Spleen (tissue), 7 donors: ENCODE measurements at regions not wholly inside any gene's neighbourhood (a gene's known extent, or its start where the extent isn't known, plus 50 kb on each side); places are given as distances from the start of the nearest gene placed in this dataset.

Source experiments
- POLR2A ChIP-seq, 3 donors: fragments of 450-650 bp; IDR thresholded peaks; one replicate each; pipeline ENCODE4 v1.5.1; 2017; ENCODE audit warnings: antibody characterized with exemption in 3 of 3, mild to moderate bottlenecking in 1 of 3
- POLR2AphosphoS5 ChIP-seq, 3 donors: sonication (generic); formaldehyde crosslinking; IDR thresholded peaks; one replicate each; pipeline ENCODE4 v1.5.1; 2017; ENCODE audit warnings: antibody characterized with exemption in 3 of 3
- TF ChIP-seq, protein P1 (sequence below), 11 experiments: fragments of 200-600 bp in 7 of 11; fragments of 450-650 bp in 4 of 11; sonication (generic) in 4 of 11; IDR thresholded peaks in 8 of 11; conservative IDR thresholded peaks in 3 of 11; 1 replicate in 7 of 11; 2 replicates in 4 of 11; pipeline versions ENCODE4 v1.4.0 to v1.8.0; 2016 to 2021; ENCODE audit warnings: antibody characterized with exemption in 11 of 11, inconsistent platforms in 4 of 11, mild to moderate bottlenecking in 1 of 11
- donor health status: DM: no; HTN: no; CAD: no; lungs with moderate emphysema.
- donor health status: DM: no; HTN: no; CAD: no.
- donor health status: DM: no; HTN: no; CAD: no.

DNA sequence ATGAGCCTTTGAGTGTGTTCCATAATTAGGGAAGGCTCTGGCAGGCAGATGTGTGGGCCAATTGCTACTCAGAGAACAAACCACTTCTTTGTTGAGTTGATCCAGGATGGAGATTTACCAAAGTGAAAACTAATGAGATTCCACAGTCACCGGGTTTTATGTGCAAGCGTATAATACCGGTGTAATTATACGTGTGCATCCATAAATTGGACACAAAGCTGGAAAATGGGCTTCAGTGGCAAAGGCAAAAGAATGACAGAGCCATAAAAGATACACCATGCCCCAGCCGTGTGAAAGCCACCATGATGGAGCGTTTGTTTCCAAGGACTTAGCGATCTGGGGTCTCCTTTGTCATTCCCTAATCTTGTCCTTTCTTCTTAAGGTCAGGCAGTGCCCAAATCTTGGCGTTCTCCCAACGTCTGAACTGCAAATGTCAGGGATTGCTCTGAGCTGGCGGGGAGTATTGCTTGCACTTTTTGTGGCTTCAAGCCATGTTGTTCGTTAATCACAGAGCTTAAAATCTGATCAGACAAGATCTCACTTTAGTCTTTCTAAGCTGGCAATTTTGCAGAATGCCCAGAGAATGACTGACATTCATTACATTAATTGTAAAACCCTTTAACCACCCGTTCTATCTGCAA, 70.1 kb downstream of the NPTX2 start:
- TF ChIP-seq, protein P1, sequence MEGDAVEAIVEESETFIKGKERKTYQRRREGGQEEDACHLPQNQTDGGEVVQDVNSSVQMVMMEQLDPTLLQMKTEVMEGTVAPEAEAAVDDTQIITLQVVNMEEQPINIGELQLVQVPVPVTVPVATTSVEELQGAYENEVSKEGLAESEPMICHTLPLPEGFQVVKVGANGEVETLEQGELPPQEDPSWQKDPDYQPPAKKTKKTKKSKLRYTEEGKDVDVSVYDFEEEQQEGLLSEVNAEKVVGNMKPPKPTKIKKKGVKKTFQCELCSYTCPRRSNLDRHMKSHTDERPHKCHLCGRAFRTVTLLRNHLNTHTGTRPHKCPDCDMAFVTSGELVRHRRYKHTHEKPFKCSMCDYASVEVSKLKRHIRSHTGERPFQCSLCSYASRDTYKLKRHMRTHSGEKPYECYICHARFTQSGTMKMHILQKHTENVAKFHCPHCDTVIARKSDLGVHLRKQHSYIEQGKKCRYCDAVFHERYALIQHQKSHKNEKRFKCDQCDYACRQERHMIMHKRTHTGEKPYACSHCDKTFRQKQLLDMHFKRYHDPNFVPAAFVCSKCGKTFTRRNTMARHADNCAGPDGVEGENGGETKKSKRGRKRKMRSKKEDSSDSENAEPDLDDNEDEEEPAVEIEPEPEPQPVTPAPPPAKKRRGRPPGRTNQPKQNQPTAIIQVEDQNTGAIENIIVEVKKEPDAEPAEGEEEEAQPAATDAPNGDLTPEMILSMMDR (IDR thresholded peaks at IDR 0.05 in 8 of 11, conservative IDR thresholded peaks at IDR 0.05 in 3 of 11) = no peak
- TF ChIP-seq POLR2AphosphoS5 (IDR thresholded peaks at IDR 0.05) (no peak), POLR2A (IDR thresholded peaks at IDR 0.05) (no peak)
